H9 (cell line): ENCODE measurements at regions not wholly inside any gene's neighbourhood (a gene's known extent, or its start where the extent isn't known, plus 50 kb on each side); places are given as distances from the start of the nearest gene placed in this dataset.

Experiments used
- DNase-seq: peaks from one replicate; pipeline ENCODE4 v3.0.0-alpha.2; 2017
- H2AFZ ChIP-seq: one replicate; pipeline ENCODE4 v1.6.1; 2013; ENCODE audit warnings: mild to moderate bottlenecking, low read length, control low read depth, moderate library complexity
- H2AK5ac ChIP-seq: 2 replicates; pipeline ENCODE4 v1.6.1; 2013; ENCODE audit warnings: low read length, control low read depth, mixed read lengths; ENCODE audit not compliant: insufficient read length
- H2BK120ac ChIP-seq: one replicate; pipeline ENCODE4 v1.6.1; 2013; ENCODE audit warnings: low read depth, mild to moderate bottlenecking, low read length, control low read depth, inconsistent platforms; ENCODE audit not compliant: poor library complexity, severe bottlenecking
- H2BK12ac ChIP-seq: 2 replicates; pipeline ENCODE4 v1.6.1; 2013; ENCODE audit warnings: low read length, control low read depth, mixed read lengths, low read depth; ENCODE audit not compliant: insufficient read length
- H2BK15ac ChIP-seq: 2 replicates; pipeline ENCODE4 v1.6.1; 2013; ENCODE audit warnings: low read depth, low read length, control low read depth
- H2BK20ac ChIP-seq: one replicate; pipeline ENCODE4 v1.6.1; 2013; ENCODE audit warnings: low read depth, mild to moderate bottlenecking, low read length, control low read depth, inconsistent platforms; ENCODE audit not compliant: poor library complexity, severe bottlenecking
- H2BK5ac ChIP-seq: 2 replicates; pipeline ENCODE4 v1.6.1; 2013; ENCODE audit warnings: low read length, control low read depth, mixed read lengths; ENCODE audit not compliant: insufficient read length
- H3K14ac ChIP-seq: 2 replicates; pipeline ENCODE4 v1.6.1; 2013; ENCODE audit warnings: low read length, control low read depth; ENCODE audit not compliant: insufficient read depth
- H3K18ac ChIP-seq: 2 replicates; pipeline ENCODE4 v1.6.1; 2013; ENCODE audit warnings: low read depth, mild to moderate bottlenecking, mixed read lengths, low read length, control low read depth; ENCODE audit not compliant: insufficient read length
- H3K23ac ChIP-seq: 2 replicates; pipeline ENCODE4 v1.6.1; 2013; ENCODE audit warnings: low read length, control low read depth, mixed read lengths, low read depth; ENCODE audit not compliant: insufficient read length
- H3K23me2 ChIP-seq: 2 replicates; pipeline ENCODE4 v1.6.1; 2013; ENCODE audit warnings: low read depth, mild to moderate bottlenecking, mixed read lengths, low read length, control low read depth; ENCODE audit not compliant: insufficient read length, poor library complexity, severe bottlenecking
- H3K27ac ChIP-seq: 2 replicates; pipeline ENCODE4 v1.5.1; 2013; ENCODE audit warnings: low read length, control low read depth, mixed read lengths, low read depth; ENCODE audit not compliant: insufficient read length
- H3K27me3 ChIP-seq: 2 replicates; pipeline ENCODE4 v1.6.1; 2013; ENCODE audit warnings: low read length, control low read depth, inconsistent platforms; ENCODE audit not compliant: insufficient read depth
- H3K4ac ChIP-seq: 2 replicates; pipeline ENCODE4 v1.6.1; 2013; ENCODE audit warnings: low read depth, mild to moderate bottlenecking, control low read depth, inconsistent platforms, low read length, moderate library complexity
- H3K4me1 ChIP-seq: 2 replicates; pipeline ENCODE4 v1.6.1; 2013; ENCODE audit warnings: low read length, control low read depth, inconsistent platforms; ENCODE audit not compliant: insufficient read depth
- H3K4me2 ChIP-seq: 2 replicates; pipeline ENCODE4 v1.6.1; 2013; ENCODE audit warnings: low read length, control low read depth, mixed read lengths; ENCODE audit not compliant: insufficient read length, insufficient read depth
- H3K56ac ChIP-seq: 2 replicates; pipeline ENCODE4 v1.6.1; 2013; ENCODE audit warnings: low read depth, mild to moderate bottlenecking, mixed read lengths, low read length, control low read depth; ENCODE audit not compliant: insufficient read length
- H3K79me1 ChIP-seq: 2 replicates; pipeline ENCODE4 v1.6.1; 2013; ENCODE audit warnings: low read depth, mild to moderate bottlenecking, moderate library complexity, low read length, control low read depth, inconsistent platforms; ENCODE audit not compliant: insufficient read depth, poor library complexity, severe bottlenecking
- H3K79me2 ChIP-seq: 2 replicates; pipeline ENCODE4 v1.6.1; 2013; ENCODE audit warnings: low read length, control low read depth, inconsistent platforms; ENCODE audit not compliant: insufficient read depth
- H3K9ac ChIP-seq: 2 replicates; pipeline ENCODE4 v1.6.1; 2013; ENCODE audit warnings: low read length, control low read depth, mixed read lengths; ENCODE audit not compliant: insufficient read length; ENCODE audit errors: extremely low read depth
- H3K9me3 ChIP-seq: one replicate; pipeline ENCODE4 v1.6.1; 2013; ENCODE audit warnings: low read depth, low read length, inconsistent platforms; ENCODE audit not compliant: control insufficient read depth
- H3T11ph ChIP-seq: one replicate; pipeline ENCODE4 v1.6.1; 2013; ENCODE audit warnings: mild to moderate bottlenecking, low read length, control low read depth, inconsistent platforms
- H4K20me1 ChIP-seq: one replicate; pipeline ENCODE4 v1.6.1; 2013; ENCODE audit not compliant: control insufficient read depth, insufficient read length, insufficient read depth
- H4K5ac ChIP-seq: 2 replicates; pipeline ENCODE4 v1.6.1; 2013; ENCODE audit warnings: low read depth, mild to moderate bottlenecking, mixed read lengths, low read length, control low read depth; ENCODE audit not compliant: insufficient read length
- H4K8ac ChIP-seq: replicated peaks from 2 replicates; pipeline ENCODE4 v1.6.1; 2013; ENCODE audit warnings: low read length, control low read depth, mixed read lengths, low read depth; ENCODE audit not compliant: insufficient read length
- H4K91ac ChIP-seq: 2 replicates; pipeline ENCODE4 v1.6.1; 2013; ENCODE audit warnings: low read depth, mild to moderate bottlenecking, moderate library complexity, mixed read lengths, low read length, control low read depth; ENCODE audit not compliant: insufficient read length
- H3K27ac Mint-ChIP-seq, 3 experiments: 2 replicates in 2 of 3; 3 replicates in 1 of 3; pipeline ENCODE4 v1.8.0; 2020 to 2021; ENCODE audit warnings: mixed read lengths in 3 of 3, mild to moderate bottlenecking in 1 of 3, moderate library complexity in 1 of 3
- H3K27me3 Mint-ChIP-seq: 2 replicates; pipeline ENCODE4 v1.8.0; 2021; ENCODE audit warnings: low read depth, mild to moderate bottlenecking, moderate library complexity, mixed read lengths
- H3K36me3 Mint-ChIP-seq, 3 experiments: 2 replicates in 2 of 3; 3 replicates in 1 of 3; pipeline ENCODE4 v1.8.0; 2020 to 2021; ENCODE audit warnings: low read depth in 3 of 3, mixed read lengths in 3 of 3; ENCODE audit not compliant: insufficient read depth in 1 of 3
- H3K4me1 Mint-ChIP-seq, 2 experiments: 2 replicates each; pipeline ENCODE4 v1.8.0; 2020; ENCODE audit warnings: mixed read lengths in 2 of 2
- H3K4me3 Mint-ChIP-seq, 2 experiments: 2 replicates in 1 of 2; 3 replicates in 1 of 2; pipeline ENCODE4 v1.8.0; 2020 to 2021; ENCODE audit warnings: mild to moderate bottlenecking in 2 of 2, mixed read lengths in 2 of 2, moderate library complexity in 1 of 2
- H3K9me3 Mint-ChIP-seq, 2 experiments: 2 replicates in 1 of 2; 3 replicates in 1 of 2; pipeline ENCODE4 v1.8.0; 2020; ENCODE audit warnings: mild to moderate bottlenecking in 2 of 2, mixed read lengths in 2 of 2, moderate library complexity in 1 of 2
- WGBS: extraction: QIAGEN DNeasy Blood & Tissue Kit; methylation state at CpG from one replicate; pipeline ENCODE4 v1.1.7; 2013; ENCODE audit warnings: missing lambda C conversion rate, low lambda C conversion rate, mixed read lengths; ENCODE audit not compliant: insufficient read length; ENCODE audit errors: extremely low coverage; 5-methylcytosine and 5-hydroxymethylcytosine counted together
- TF ChIP-seq, protein P1 (sequence below): fragments of 200-600 bp; sonication (generic); conservative IDR thresholded peaks from 3 replicates; pipeline ENCODE4 v1.8.0; 2021; ENCODE audit warnings: antibody characterized with exemption, mild to moderate bottlenecking

DNA sequence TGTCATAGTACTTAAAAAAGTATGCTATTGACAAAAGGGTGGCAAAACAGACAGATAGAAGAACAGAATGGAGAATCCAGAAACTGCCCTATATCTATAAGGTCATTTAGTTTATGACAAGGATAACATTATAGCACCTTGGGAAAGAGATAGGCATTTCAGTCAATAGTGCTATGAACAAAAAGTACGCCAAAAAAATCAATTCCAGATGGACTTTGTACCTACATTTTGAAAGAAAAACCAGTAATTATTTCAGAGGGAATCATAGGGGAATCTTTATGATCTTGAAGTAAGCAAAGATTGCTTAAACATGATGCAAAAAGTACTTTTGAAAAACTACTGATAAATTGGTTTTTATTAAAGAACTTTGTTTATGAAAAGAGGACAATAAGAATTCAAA is 59.9 kb upstream of the SETBP1 start:
- H3K56ac ChIP-seq = no peak overlapping the region
- H2BK12ac ChIP-seq = no peak overlapping the region
- no CpG with 5 or more reads among the region's 1 CpG for WGBS
- TF ChIP-seq, protein P1, sequence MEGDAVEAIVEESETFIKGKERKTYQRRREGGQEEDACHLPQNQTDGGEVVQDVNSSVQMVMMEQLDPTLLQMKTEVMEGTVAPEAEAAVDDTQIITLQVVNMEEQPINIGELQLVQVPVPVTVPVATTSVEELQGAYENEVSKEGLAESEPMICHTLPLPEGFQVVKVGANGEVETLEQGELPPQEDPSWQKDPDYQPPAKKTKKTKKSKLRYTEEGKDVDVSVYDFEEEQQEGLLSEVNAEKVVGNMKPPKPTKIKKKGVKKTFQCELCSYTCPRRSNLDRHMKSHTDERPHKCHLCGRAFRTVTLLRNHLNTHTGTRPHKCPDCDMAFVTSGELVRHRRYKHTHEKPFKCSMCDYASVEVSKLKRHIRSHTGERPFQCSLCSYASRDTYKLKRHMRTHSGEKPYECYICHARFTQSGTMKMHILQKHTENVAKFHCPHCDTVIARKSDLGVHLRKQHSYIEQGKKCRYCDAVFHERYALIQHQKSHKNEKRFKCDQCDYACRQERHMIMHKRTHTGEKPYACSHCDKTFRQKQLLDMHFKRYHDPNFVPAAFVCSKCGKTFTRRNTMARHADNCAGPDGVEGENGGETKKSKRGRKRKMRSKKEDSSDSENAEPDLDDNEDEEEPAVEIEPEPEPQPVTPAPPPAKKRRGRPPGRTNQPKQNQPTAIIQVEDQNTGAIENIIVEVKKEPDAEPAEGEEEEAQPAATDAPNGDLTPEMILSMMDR = no peak
- H4K91ac ChIP-seq = no peak overlapping the region
- H2BK20ac ChIP-seq = no peak overlapping the region
- H3K23me2 ChIP-seq = no peaks in the 10 kb centered on the region
- peaks cover 3 to 12% of the 10 kb centered on the region in 2 experiments; a peak in 2 of 5 replicates for H3K9me3 Mint-ChIP-seq
- no peak overlapping the region for H3K4ac ChIP-seq
- no peak overlapping the region for H3K14ac ChIP-seq
- no peak overlapping the region for H3K27ac Mint-ChIP-seq
- H3K9ac ChIP-seq = no peak overlapping the region
- H3K4me3 Mint-ChIP-seq = no peak overlapping the region
- H3K27me3 ChIP-seq = no peaks in the 10 kb centered on the region
- H4K20me1 ChIP-seq = no peaks in the 10 kb centered on the region
- H3K9me3 ChIP-seq = no peaks in the 10 kb centered on the region
- H2AK5ac ChIP-seq = no peak overlapping the region
- H2AFZ ChIP-seq = no peak overlapping the region
- no peak overlapping the region for H4K5ac ChIP-seq
- H3T11ph ChIP-seq = no peak overlapping the region
- H3K79me1 ChIP-seq = no peaks in the 10 kb centered on the region
- H3K4me2 ChIP-seq = no peak overlapping the region
- no peak overlapping the region for H4K8ac ChIP-seq
- peaks cover 2% of the 10 kb centered on the region; the same call in 1 of the 2 replicates for H3K4me1 ChIP-seq
- no peak overlapping the region for H2BK15ac ChIP-seq
- H3K79me2 ChIP-seq = no peaks in the 10 kb centered on the region
- H2BK120ac ChIP-seq = no peak overlapping the region
- no peak overlapping the region for H3K27ac ChIP-seq
- H3K18ac ChIP-seq = no peak overlapping the region
- H3K27me3 Mint-ChIP-seq = no peaks in the 10 kb centered on the region
- no peak overlapping the region for H2BK5ac ChIP-seq
- H3K36me3 Mint-ChIP-seq = peaks cover 0 to 4% (median 0%) of the 10 kb centered on the region in 3 experiments; a peak in 1 of 7 replicates
- DNase-seq = no peak
- peaks cover 15 to 16% of the 10 kb centered on the region in 2 experiments for H3K4me1 Mint-ChIP-seq
- no peak overlapping the region for H3K23ac ChIP-seq
